DMS 273 (cell line): ENCODE measurements at regions not wholly inside any gene's neighbourhood (a gene's known extent, or its start where the extent isn't known, plus 50 kb on each side); places are given as distances from the start of the nearest gene placed in this dataset.
A peak's percentile ranks its signal among the peaks of the same experiment; 100 is the strongest.
"Not testable (repeated sequence)": the region's sequence is repeated elsewhere in the genome, so short reads cannot be mapped to it uniquely, and the experiment has no call there.

ENCODE experiments used
- DNase-seq: peaks from one replicate; lab custom pipeline; 2025; ENCODE audit not compliant: unreplicated experiment; lab: John Stamatoyannopoulos, UW

DNA sequence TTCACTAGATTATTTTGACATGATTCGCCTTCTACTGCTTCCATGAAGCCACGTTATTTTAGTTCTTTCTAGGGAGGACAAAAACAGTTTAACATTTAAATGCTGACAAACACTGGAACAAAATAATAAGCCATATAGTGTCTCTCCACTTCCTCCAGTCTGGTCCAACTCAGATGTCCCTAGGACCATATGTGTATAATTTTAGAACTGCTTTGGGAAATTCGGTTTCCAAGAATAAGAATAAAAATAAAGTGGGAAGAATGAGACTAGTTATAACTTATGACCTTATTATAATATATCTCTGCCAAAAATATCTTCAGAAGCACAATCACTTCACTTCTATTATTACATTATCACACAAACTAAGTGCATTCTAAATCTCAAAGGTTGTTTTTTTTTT, 164.4 kb upstream of the POF1B start:
- DNase-seq, result no peak

DNA sequence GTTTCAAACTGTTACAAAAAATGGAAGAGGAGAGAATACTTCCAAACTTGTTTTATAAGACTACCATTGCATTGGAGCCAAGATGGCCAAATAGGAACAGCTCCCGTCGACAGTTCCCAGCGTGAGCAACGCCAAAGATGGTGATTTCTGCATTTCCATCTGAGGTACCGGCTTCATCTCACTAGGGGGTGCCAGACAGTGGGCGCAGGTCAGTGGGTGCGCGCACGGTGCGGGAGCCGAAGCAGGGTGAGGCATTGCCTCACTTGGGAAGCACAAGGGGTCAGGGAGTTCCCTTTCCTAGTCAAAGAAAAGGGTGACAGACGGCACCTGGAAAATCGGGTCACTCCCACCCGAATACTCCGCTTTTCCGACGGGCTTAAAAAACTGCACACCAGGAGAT, 149.7 kb upstream of the POF1B start:
- DNase-seq, result not testable (repeated sequence)

DNA sequence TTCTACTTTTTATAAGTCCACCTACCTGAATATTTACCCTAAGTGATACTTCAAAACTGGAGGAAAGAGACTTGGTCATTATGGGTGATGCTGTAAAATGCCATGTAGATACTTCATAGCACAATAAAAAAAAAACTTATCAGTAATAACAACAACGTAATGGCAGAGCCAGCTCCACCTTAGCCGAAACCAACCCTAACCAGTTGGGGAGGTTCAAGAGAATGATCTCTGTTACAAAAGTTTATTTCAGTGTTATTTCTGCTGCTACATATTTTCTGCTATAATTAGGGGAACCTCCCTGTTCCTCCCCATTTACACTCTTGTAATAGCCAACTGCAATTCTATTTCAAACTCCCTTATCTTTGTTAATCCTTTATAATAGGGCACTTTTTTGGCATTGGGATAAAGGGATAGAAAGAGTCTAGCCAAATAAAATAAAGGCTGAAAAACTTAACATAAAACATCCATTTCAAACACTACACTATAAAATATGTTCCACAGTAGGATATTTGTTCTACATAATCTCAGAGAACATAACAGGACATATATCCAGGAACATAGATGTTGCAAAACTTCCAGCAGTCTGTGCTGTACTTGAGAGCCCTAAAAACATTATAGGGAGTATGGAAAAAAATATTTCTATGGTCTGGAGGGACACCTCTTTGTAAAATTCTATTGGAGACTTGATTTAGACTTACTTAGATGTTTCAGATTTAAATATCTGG, 138.7 kb upstream of the POF1B start:
- no peak for DNase-seq

DNA sequence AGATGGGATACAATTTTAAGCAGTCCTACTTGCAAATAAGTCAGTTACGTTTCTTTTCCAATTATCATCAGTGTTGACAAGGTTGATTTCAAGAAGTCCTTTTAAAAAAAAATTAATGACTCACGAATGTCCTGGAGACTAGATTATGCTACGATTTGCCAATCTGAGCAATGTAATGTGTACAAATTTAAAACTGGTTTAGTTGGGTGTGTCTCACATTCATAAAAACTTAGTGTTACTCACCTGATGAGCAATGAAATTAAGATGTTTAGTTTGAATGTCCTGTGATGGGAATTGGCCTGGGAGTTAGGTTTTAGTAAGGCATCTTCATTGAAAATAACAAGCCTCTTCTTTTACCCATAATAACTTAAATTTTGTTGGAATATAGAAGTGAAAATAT, 136.7 kb upstream of the POF1B start:
- DNase-seq, result no peak

DNA sequence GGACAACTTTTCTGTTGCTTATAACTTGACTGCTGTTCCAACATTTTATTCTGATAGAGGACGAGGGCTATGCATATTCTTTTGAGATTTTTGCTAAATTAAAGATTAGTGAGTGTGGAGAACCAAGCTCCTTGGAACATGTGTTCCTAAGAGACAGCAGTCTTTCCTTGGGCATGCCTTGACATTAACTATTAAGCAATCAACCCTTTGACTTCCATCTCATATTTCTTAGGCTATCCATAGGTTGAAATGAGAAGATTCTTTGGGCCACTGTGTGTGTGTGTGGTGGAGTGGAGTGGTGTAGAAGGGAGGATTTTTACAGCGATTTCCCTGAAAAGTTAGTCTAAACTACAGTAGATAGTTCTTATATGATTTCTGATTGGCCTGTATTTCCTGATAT, 127.4 kb upstream of the POF1B start:
- no peak for DNase-seq

DNA sequence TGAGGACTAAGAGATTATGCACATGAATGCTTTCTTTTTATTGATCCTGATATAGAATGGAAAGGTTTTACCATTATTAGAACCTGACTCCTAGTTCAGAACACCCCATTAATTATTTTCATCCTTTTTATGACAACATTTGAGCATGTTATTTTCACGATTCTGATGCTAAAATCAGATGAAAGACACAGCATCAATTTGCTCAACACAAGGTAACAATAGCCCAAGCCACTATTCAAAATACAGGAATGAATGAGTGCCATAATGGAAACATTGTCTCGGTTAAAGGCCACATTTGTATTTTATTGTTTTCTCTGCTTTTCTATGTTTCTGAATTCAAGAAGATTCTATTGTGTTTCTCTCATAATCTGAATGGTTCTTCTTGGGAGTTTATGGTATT, 126.3 kb upstream of the POF1B start:
- no peak for DNase-seq

DNA sequence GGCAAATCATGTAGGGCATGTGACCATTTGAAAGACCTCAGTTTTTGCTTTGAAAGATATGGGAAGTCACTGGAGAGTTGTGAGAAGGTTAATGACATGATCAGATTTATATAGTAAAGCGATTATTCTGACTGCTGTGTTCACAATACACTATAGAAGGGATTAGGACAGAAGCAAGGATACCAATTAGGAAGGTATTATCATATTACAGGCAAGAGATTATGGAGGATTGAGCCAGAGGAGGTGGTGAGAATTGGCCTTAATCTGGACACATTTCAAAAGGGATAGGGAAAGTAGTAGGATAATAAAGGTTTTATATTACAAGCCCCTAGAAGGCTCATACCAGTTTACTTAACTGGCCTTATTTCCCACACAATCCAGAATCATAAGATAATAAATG, 124.9 kb upstream of the POF1B start:
- no peak for DNase-seq

DNA sequence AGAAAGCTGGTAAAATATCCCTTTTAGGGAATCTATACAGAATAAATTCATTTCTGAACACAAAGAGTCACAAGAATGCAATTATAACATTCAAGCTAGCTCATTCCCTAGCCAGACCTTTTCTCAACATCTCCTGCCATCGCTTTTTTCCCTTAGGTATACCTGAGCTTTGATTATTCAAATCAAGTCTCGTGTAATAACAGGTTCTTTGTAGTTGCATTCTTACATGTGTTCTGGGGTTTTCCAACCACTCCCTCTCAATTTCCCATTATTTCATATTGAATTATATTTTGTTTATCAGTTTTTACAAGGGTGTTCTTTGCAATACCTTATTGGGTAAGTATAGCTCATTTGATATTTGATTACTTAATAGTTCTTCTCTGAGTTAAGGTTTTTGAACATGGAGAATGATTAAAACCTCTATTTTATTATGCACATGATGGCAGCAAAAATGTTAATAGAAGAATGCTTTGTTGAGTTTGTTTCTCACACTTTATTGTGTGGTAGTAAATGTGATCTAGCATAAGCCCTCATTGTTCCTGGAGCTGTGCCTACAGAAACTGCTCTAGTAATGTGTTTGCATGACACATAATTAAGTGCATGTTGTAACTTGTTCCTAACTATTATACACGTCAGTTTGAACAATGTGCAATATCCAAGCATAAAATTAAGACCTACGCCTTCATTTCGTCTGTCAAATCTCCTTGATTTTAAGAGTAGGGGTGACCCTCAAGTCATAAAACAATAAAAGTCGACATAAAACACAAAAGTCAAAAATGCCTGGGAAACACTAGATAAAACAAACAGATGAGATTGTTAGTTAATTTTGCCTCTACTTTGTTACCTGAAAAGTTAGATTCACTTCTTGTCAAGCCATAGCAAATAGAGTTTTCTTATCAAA, 124.0 kb upstream of the POF1B start:
- peak; percentile 1 for DNase-seq

DNA sequence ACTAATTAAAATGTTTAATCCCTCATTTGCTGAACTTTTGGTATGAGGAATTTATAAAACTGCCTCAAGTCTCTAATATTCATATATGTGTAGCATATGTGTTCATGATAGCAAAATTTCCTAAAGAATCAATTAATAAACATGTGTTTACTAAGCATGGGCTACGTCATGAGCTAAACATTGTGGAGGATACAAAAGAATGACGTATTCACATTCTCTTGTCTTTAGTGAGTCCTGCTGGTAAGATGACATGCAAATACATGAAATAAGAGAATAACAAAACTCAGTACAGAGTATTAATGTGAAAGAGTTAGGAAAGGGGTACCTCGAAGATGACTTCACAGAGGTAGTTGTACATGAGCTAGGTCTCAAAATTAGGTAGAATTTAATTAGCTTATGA, 121.9 kb upstream of the POF1B start:
- no peak for DNase-seq

DNA sequence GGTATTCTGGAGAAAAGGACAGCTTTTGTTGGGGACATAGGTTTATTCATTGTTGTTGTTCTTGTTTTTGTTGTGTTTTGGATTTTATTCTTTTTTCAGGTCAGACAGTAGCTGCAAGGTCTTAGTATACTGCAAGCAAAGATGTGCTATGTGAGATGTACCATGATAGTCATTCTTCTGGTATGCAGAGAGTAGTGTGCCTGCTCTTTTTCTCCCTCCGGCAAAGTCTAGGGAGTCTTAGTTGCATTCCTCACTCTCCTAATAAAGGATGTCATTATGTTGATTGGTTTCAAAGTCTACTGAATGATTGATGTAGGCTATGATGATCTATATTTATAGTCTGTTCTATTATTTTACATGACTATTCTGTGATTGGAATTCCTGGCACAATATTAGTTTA, 119.9 kb upstream of the POF1B start:
- no peak for DNase-seq

DNA sequence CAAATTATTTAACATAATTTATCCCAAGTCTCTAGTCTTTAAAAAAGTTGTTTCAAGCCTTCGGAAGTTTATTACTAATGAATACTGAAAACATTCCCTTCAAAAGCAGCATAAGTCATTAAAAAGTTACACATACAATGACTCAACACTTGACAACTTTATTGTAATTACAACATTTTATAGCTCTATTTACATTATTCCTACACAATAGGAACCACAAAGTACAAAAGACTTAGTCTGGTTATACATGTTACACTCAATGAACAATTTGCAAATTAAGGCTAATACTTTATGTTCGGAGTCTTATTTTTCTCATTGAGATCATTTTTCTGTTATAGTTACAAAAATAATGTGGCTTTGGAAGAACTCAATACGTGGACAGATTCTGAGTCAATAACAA, 114.4 kb upstream of the POF1B start:
- no peak for DNase-seq

DNA sequence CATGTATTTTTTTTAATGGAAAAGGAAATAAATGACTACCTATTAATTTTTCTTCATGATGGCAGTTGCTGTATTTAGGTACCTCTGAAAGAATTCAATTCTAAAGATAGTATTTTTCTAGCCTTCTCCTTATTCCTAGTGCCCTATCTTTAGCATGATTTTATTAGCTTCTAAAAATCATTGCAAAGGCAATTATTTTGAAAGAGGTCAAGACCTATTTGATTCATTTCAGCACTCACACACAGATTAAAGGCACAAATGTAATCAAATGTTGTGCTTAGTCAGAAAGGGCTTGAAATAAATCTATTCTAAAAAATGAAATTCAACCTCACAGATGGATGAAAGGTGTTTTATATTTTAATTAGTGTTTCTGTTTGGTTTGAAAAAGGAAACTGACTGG, 74.8 kb upstream of the POF1B start:
- no peak for DNase-seq

DNA sequence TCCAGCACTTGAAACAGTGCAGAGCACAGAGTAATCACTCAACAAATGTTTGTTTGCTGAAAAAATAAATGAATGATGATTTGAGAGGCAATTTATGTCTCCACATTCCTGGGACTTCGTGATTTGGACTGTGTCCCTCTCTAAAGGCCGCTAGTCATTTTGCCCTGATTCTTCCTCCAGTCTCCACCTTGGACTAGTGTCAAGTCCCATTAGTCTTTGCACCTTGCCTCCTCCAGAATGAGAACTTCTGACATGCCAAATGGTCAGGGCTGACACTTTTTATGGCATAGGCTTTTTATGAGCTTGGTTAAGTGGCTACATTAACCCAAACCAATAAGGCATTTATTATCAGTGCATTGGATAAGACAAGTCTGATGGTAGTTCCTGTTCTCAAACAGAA, 65.1 kb upstream of the POF1B start:
- no peak for DNase-seq
